ENCODE measurements at regions not wholly inside any gene's neighbourhood (a gene's known extent, or its start where the extent isn't known, plus 50 kb on each side); places are given as distances from the start of the nearest gene placed in this dataset.

GRCh38 chr2:189952536-189953109 lies 109.9 kb downstream of the MSTN start:
- 92% methylated on average over 3 of the region's 3 CpGs; no CpG with 5 or more reads in 1 of the 2 experiments for WGBS, 2 experiments (ENCODE audit: extremely low coverage in 1 of 2, insufficient coverage in 1 of 2, insufficient read length in 1 of 2, insufficient replicate concordance in 2 of 2, low coverage in 1 of 2, low lambda C conversion rate in 2 of 2, missing lambda C conversion rate in 1 of 2)
- DNase-seq (ENCODE audit: low read depth in 1 of 2, low spot score in 2 of 2) = no peak
- Histone ChIP-seq H2AK5ac (ENCODE audit: low read depth, low read length) (no peak overlapping the region), H4K5ac (ENCODE audit: insufficient read length, low read depth, low read length) (no peak overlapping the region), H3K4me1 (replicated peaks in 1 of 4; ENCODE audit: control insufficient read depth in 3 of 4, insufficient read depth in 4 of 4, low read length in 3 of 4) (no peaks in the 10 kb centered on the region), H3K9ac (replicated peaks in 1 of 4; ENCODE audit: extremely low read depth in 1 of 4, low read depth in 3 of 4, low read length in 3 of 4) (no peak overlapping the region), H2BK20ac (ENCODE audit: low read length) (no peak overlapping the region), H2AFZ (ENCODE audit: low read length) (no peak overlapping the region), H3K4ac (replicated peaks; ENCODE audit: insufficient read length, low read depth, low read length) (no peak overlapping the region), H4K20me1 (replicated peaks in 1 of 2; ENCODE audit: control insufficient read depth in 1 of 2, insufficient read depth in 2 of 2, low read length in 2 of 2) (no peaks in the 10 kb centered on the region), H3K27ac (ENCODE audit: low read depth, low read length) (no peak overlapping the region), H3K23ac (ENCODE audit: insufficient read length) (no peak overlapping the region), H3K14ac (ENCODE audit: insufficient read length) (no peak overlapping the region), H3K4me2 (ENCODE audit: insufficient read depth in 1 of 2, low read depth in 2 of 2, low read length in 2 of 2) (no peak overlapping the region), H3K9me3 (ENCODE audit: insufficient read depth in 2 of 2, low read depth in 1 of 2, low read length in 1 of 2) (no peaks in the 10 kb centered on the region), H4K8ac (ENCODE audit: extremely low read depth, insufficient read depth, low read length) (no peak overlapping the region), H3K56ac (replicated peaks; ENCODE audit: insufficient read length, low read depth, low read length) (no peak overlapping the region), H3K4me3 (ENCODE audit: extremely low read depth in 1 of 4, insufficient read depth in 2 of 4, low read depth in 3 of 4, low read length in 4 of 4) (no peak overlapping the region), H3K18ac (ENCODE audit: extremely low read depth, low read length) (no peak overlapping the region), H2BK120ac (replicated peaks; ENCODE audit: low read depth, low read length) (no peak overlapping the region), H3K79me2 (ENCODE audit: control insufficient read depth in 1 of 2, insufficient read depth in 2 of 2, low read length in 2 of 2) (no peaks in the 10 kb centered on the region), H3K79me1 (ENCODE audit: low read depth, low read length) (no peaks in the 10 kb centered on the region), H3K23me2 (ENCODE audit: low read depth, low read length) (no peaks in the 10 kb centered on the region), H3K36me3 (ENCODE audit: control insufficient read depth in 2 of 4, insufficient read depth in 4 of 4, low read length in 3 of 4) (no peaks in the 10 kb centered on the region), H2BK5ac (ENCODE audit: low read depth, low read length) (no peak overlapping the region), H2BK15ac (ENCODE audit: low read length) (no peak overlapping the region), H2BK12ac (ENCODE audit: low read depth, low read length) (no peak overlapping the region), H4K91ac (replicated peaks; ENCODE audit: insufficient read length, low read length) (no peak overlapping the region), H3K27me3 (replicated peaks in 1 of 4; ENCODE audit: control insufficient read depth in 3 of 4, extremely low read depth in 1 of 4, insufficient read depth in 3 of 4, low read length in 3 of 4) (no peaks in the 10 kb centered on the region)
- ChIA-PET CTCF (ENCODE audit: partially characterized antibody) (interaction anchor here (0.6 to 3.1 kb wide), 2 partner anchors 8 to 288 kb away, joined by 3 to 8 read pairs; no protein-coding TSS in a partner anchor), POLR2A (ENCODE audit: partially characterized antibody) (no interaction called here)
- no peak for FAIRE-seq
- TF ChIP-seq TEAD4 (IDR thresholded peaks at IDR 0.05; ENCODE audit: low read depth, low read length) (no peak), CTCF (IDR thresholded peaks at IDR 0.05; ENCODE audit: control extremely low read depth in 1 of 3, insufficient read depth in 1 of 3, low read depth in 1 of 3, low read length in 3 of 3) (no peak), CBX5 (IDR thresholded peaks at IDR 0.05; ENCODE audit: low read depth, low read length) (no peak), TAF7 (optimal IDR thresholded peaks at IDR 0.05; ENCODE audit: borderline replicate concordance, low read depth, low read length) (no peak), BACH1 (IDR thresholded peaks at IDR 0.05; ENCODE audit: low read length) (no peak), NANOG (IDR thresholded peaks at IDR 0.05; ENCODE audit: insufficient read depth, low read depth, low read length, poor library complexity, severe bottlenecking) (no peak), BCL11A (IDR thresholded peaks at IDR 0.05; ENCODE audit: low read depth in 2 of 2, low read length in 2 of 2) (no peak), SP2 (IDR thresholded peaks at IDR 0.05; ENCODE audit: low read length) (no peak), SP1 (IDR thresholded peaks at IDR 0.05; ENCODE audit: low read depth, low read length) (no peak), POLR2AphosphoS5 (IDR thresholded peaks at IDR 0.05; ENCODE audit: low read depth, low read length) (no peak)
